ENCODE measurements at regions not wholly inside any gene's neighbourhood (a gene's known extent, or its start where the extent isn't known, plus 50 kb on each side); places are given as distances from the start of the nearest gene placed in this dataset.

GRCh38 chr7:149707448-149707886 is 65.9 kb downstream of the ZNF467 start:
- DNase-seq (no peak), ATAC-seq (no peak)
- peaks cover 0 to 14% (median 0%) of the 10 kb centered on the region in 3 donors for H3K9me3 ChIP-seq
- no peaks in the 10 kb centered on the region for H3K4me1 ChIP-seq
- no peak overlapping the region for H3K4me3 ChIP-seq
- intact Hi-C loops (cut with DNase I; ENCODE audit: low total_unique reads) (no loop called here), in situ Hi-C loops (cut with MboI; ENCODE audit: low sequenced_read_pairs in 4 of 4) (no loop called here)
- TF ChIP-seq CTCF (IDR thresholded peaks at IDR 0.05 in 4 of 5, conservative IDR thresholded peaks at IDR 0.05 in 1 of 5) (no peak), POLR2A (IDR thresholded peaks at IDR 0.05) (no peak)
- H3K27me3 ChIP-seq, result no peaks in the 10 kb centered on the region
- no peak overlapping the region for H3K27ac ChIP-seq
- no peaks in the 10 kb centered on the region for H3K36me3 ChIP-seq

- H3K4me3 ChIP-seq, result no peak overlapping the region
- ATAC-seq (no peak), DNase-seq (no peak)
- H3K27ac ChIP-seq, result no peak overlapping the region
- no peaks in the 10 kb centered on the region for H3K27me3 ChIP-seq
- intact Hi-C loops (cut with DNase I; ENCODE audit: low total_unique reads), result no loop called here
- in situ Hi-C loops (cut with MboI; ENCODE audit: low sequenced_read_pairs in 4 of 4), result no loop called here
- H3K36me3 ChIP-seq, result no peaks in the 10 kb centered on the region
- peaks cover 0 to 12% (median 0%) of the 10 kb centered on the region in 3 donors for H3K9me3 ChIP-seq
- TF ChIP-seq POLR2A (IDR thresholded peaks at IDR 0.05), result no peak
- no peak for TF ChIP-seq CTCF (IDR thresholded peaks at IDR 0.05 in 4 of 5, conservative IDR thresholded peaks at IDR 0.05 in 1 of 5)
- no peaks in the 10 kb centered on the region for H3K4me1 ChIP-seq
These were observed 67.0 kb downstream of the ZNF467 start for GRCh38 chr7:149706398-149706797.

GRCh38 chr7:149704507-149704906 is 68.9 kb downstream of the ZNF467 start:
- no peaks in the 10 kb centered on the region for H3K4me1 ChIP-seq
- ATAC-seq (no peak), DNase-seq (no peak)
- no peak overlapping the region for H3K4me3 ChIP-seq
- no peak for TF ChIP-seq CTCF (IDR thresholded peaks at IDR 0.05 in 4 of 5, conservative IDR thresholded peaks at IDR 0.05 in 1 of 5)
- no peak for TF ChIP-seq POLR2A (IDR thresholded peaks at IDR 0.05)
- H3K27me3 ChIP-seq, result no peaks in the 10 kb centered on the region
- no peaks in the 10 kb centered on the region for H3K9me3 ChIP-seq
- H3K27ac ChIP-seq, result no peak overlapping the region
- no peaks in the 10 kb centered on the region for H3K36me3 ChIP-seq
- intact Hi-C loops (cut with DNase I; ENCODE audit: low total_unique reads) (no loop called here), in situ Hi-C loops (cut with MboI; ENCODE audit: low sequenced_read_pairs in 4 of 4) (no loop called here)

- DNase-seq (no peak), ATAC-seq (no peak)
- no peaks in the 10 kb centered on the region for H3K4me1 ChIP-seq
- intact Hi-C loops (cut with DNase I; ENCODE audit: low total_unique reads) (no loop called here), in situ Hi-C loops (cut with MboI; ENCODE audit: low sequenced_read_pairs in 4 of 4) (no loop called here)
- no peak overlapping the region for H3K4me3 ChIP-seq
- TF ChIP-seq POLR2A (IDR thresholded peaks at IDR 0.05) (no peak), CTCF (IDR thresholded peaks at IDR 0.05 in 4 of 5, conservative IDR thresholded peaks at IDR 0.05 in 1 of 5) (no peak)
- no peaks in the 10 kb centered on the region for H3K27me3 ChIP-seq
- no peaks in the 10 kb centered on the region for H3K36me3 ChIP-seq
- no peaks in the 10 kb centered on the region for H3K9me3 ChIP-seq
- H3K27ac ChIP-seq, result no peak overlapping the region
These were observed 70.2 kb downstream of the ZNF467 start for GRCh38 chr7:149703044-149703650.

Data from gastrocnemius medialis (tissue), 4 donors.